AG09309 (cell line): ENCODE measurements at regions not wholly inside any gene's neighbourhood (a gene's known extent, or its start where the extent isn't known, plus 50 kb on each side); places are given as distances from the start of the nearest gene placed in this dataset.
"Not testable (repeated sequence)": the region's sequence is repeated elsewhere in the genome, so short reads cannot be mapped to it uniquely, and the experiment has no call there.

Experiments
- DNase-seq: peaks from one replicate; pipeline ENCODE4 v3.0.0-alpha.2; 2010; ENCODE audit warnings: low read depth
- H3K4me3 ChIP-seq: 2 replicates; pipeline ENCODE4 v1.5.1; 2011; ENCODE audit warnings: mild to moderate bottlenecking, low read depth, low read length, moderate library complexity; ENCODE audit not compliant: control insufficient read depth
- CTCF ChIP-seq: IDR thresholded peaks from 2 replicates; pipeline ENCODE4 v1.5.1; 2011; ENCODE audit warnings: mild to moderate bottlenecking, low read depth, low read length, inconsistent platforms; ENCODE audit not compliant: insufficient read depth, control insufficient read depth; ENCODE audit errors: missing control alignments

DNA sequence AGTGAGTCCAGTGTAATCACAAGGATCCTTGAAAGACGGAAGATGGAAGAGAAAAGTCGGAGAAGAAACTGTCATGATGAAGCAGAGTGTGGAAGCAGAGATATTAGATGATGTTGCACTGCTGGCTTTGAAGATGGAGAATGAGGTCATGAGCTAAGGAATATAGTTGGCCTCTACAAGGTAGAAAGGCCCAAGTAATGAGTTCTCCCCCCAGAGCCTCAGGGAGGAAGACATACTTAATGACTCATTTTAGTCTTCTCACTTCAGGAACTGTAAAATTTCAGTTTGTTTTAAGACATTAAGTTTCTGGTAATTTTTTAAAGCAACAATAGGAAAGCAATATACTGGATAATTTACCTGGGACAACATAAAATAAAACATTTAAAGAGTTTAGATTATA lies 1331.5 kb upstream of the PCDH20 start:
- no peak overlapping the region for H3K4me3 ChIP-seq
- DNase-seq = no peak
- no peak for TF ChIP-seq CTCF

DNA sequence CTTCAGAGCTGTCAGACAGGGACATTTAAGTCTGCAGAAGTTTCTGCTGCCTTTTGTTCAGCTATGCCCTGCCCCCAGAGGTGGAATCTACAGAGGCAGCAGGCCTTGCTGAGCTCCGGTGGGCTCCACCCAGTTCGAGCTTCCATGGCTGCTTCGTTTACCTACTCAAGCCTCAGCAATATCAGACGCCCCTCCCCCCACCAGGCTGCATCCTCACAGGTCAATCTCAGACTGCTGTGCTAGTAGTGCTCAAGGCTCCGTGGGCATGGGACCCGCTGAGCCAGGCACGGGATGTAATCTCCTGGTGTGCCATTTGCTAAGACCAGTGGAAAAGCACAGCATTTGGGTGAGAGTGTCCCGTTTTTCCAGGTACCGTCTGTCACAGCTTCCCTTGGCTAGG lies 1314.1 kb upstream of the PCDH20 start:
- DNase-seq, H3K4me3 ChIP-seq: not testable (repeated sequence)

DNA sequence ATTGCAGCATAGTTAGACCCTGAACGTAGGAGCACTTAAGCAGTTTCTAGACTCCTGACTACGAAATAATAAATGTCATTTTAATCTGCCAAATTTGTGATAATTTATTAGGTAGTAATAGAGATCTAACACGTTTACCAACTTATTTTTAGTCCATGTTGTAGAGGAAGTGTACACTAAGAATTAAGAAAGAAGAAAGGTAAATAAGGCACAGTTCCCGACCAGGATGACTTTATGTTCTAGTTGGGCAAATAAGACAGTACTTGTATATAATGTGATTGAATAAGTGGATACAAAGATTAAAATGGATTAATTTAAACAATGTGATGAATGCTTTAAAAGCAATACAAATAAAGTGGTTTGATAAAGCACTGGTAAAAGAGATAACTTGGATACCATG lies 1306.2 kb upstream of the PCDH20 start:
- no peak for TF ChIP-seq CTCF
- no peak overlapping the region for H3K4me3 ChIP-seq
- DNase-seq = no peak

GRCh38 chr13:62711948-62712347 lies 1296.3 kb upstream of the PCDH20 start:
- not testable (repeated sequence) for DNase-seq, H3K4me3 ChIP-seq

- no peak for TF ChIP-seq CTCF
- DNase-seq = no peak
- H3K4me3 ChIP-seq = no peak overlapping the region
Measured at GRCh38 chr13:62710787-62711186, 1295.1 kb upstream of the PCDH20 start.

GRCh38 chr13:62706048-62706447 lies 1290.4 kb upstream of the PCDH20 start:
- TF ChIP-seq CTCF = no peak
- no peak for DNase-seq
- H3K4me3 ChIP-seq = no peak overlapping the region

DNA sequence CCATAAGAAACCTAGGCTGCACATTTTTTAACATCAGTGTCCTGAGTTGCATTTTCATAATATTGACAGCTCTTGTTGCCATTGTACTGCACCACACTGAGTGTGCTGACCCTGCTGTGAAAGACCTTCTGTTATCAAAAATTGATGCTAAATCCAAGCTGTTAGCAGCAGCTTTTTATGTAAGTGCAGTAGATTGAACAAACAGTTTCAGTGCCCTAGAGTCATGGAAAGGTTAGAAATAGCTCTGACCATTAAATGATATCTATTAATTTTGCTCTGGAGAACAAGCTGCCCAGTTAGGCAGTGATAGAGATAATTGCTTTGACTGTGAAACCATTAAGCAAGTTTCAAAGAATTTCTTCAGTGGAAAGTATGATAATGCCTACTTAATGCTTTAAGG lies 1289.2 kb upstream of the PCDH20 start:
- no peak for DNase-seq
- H3K4me3 ChIP-seq = no peak overlapping the region
- no peak for TF ChIP-seq CTCF

DNA sequence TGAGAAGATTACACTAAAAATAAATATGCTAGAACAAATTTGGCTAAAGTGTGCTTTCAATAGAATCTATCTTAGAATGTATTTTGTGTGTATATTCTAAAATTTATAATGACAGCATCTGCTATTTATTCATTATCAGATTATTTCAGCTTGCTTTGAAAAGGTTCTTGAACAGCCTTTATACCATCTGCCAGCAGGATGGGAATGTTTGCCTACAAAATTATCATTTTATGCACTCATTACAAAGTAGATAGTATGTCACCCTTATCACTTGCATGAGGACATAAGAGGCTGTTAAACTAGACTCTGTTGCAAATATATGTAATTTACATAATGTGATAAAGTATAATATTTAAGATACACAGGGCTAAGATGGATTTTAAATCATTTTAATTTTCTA lies 1286.9 kb upstream of the PCDH20 start:
- no peak for DNase-seq
- TF ChIP-seq CTCF = no peak
- H3K4me3 ChIP-seq = no peak overlapping the region
